Caki2 (cell line): ENCODE measurements at regions not wholly inside any gene's neighbourhood (a gene's known extent, or its start where the extent isn't known, plus 50 kb on each side); places are given as distances from the start of the nearest gene placed in this dataset.

Experiments used
- DNase-seq: peaks from one replicate; pipeline ENCODE4 v3.0.0-alpha.2; 2015; ENCODE audit warnings: low read depth
- in situ Hi-C: cut with HindIII; loops from 2 replicates; pipeline ENCODE4 v1.10.0; 2016; ENCODE audit warnings: low sequenced_read_pairs, low pct_unique_long_range_greater_than_20kb, mixed read lengths

DNA sequence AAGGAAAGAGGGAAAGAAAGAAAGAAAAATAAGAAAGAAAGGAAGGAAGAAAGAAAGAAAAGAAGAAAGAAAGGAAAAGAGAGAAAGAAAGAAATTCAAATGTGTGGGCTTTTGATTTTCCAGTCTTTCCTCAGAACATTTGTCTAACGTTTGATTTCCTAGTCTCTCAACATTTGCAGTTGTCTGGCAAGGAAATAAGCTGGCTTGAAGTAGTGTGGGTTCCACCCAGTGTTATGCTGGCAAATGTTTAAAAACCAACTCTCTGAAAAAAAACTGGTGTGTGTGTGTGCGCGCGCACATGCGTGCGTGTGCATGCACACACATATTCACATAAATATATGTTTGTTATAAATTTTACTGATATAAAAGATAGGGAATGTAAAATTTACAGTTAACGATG, 54.6 kb upstream of the C3orf49 start:
- in situ Hi-C loops, result no loop called here
- DNase-seq, result no peak

- no peak for DNase-seq
- in situ Hi-C loops, result no loop called here
Observed at GRCh38 chr3:63766261-63766660, 52.8 kb upstream of the C3orf49 start.

- in situ Hi-C loops, result no loop called here
- DNase-seq, result no peak
Observed at GRCh38 chr3:63768386-63768785, 50.7 kb upstream of the C3orf49 start.

GRCh38 chr3:63768888-63769287, 50.2 kb upstream of the C3orf49 start:
- in situ Hi-C loops, result no loop called here
- no peak for DNase-seq
